ENCODE measurements at regions not wholly inside any gene's neighbourhood (a gene's known extent, or its start where the extent isn't known, plus 50 kb on each side); places are given as distances from the start of the nearest gene placed in this dataset.

DNA sequence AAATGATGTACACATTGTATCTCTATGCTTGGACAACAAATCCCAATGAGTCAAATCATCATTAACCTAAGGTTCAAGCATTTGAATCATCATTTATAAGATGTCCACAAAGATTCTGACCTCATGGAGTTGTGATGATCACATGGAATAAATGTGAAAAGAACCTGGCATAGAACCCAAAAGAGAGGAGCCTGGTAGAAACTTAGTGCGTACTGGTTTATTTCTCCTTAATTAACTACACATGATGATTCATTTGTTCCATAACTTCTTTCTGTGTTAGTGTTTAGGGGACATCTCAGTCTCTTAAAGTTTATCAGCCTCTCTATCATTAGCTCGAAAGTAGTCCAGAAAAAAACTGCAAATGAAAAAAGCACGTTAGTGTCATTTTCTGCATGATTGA lies 411.6 kb downstream of the BRINP1 start:
- Mint-ChIP-seq H3K4me1 (ENCODE audit: low read depth) (no peaks in the 10 kb centered on the region), H3K9me3 (ENCODE audit: low read depth) (no peaks in the 10 kb centered on the region), H3K4me3 (ENCODE audit: low read depth) (no peak overlapping the region), H3K27me3 (no peaks in the 10 kb centered on the region), H3K27ac (no peak overlapping the region), H3K36me3 (ENCODE audit: insufficient read depth) (no peaks in the 10 kb centered on the region)
- DNase-seq (ENCODE audit: low spot score, unreplicated experiment): no peak
- TF ChIP-seq, protein P1, sequence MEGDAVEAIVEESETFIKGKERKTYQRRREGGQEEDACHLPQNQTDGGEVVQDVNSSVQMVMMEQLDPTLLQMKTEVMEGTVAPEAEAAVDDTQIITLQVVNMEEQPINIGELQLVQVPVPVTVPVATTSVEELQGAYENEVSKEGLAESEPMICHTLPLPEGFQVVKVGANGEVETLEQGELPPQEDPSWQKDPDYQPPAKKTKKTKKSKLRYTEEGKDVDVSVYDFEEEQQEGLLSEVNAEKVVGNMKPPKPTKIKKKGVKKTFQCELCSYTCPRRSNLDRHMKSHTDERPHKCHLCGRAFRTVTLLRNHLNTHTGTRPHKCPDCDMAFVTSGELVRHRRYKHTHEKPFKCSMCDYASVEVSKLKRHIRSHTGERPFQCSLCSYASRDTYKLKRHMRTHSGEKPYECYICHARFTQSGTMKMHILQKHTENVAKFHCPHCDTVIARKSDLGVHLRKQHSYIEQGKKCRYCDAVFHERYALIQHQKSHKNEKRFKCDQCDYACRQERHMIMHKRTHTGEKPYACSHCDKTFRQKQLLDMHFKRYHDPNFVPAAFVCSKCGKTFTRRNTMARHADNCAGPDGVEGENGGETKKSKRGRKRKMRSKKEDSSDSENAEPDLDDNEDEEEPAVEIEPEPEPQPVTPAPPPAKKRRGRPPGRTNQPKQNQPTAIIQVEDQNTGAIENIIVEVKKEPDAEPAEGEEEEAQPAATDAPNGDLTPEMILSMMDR (IDR thresholded peaks at IDR 0.05; ENCODE audit: unreplicated experiment): no peak

- TF ChIP-seq, protein P1 (IDR thresholded peaks at IDR 0.05; ENCODE audit: unreplicated experiment): no peak
- no peak for DNase-seq (ENCODE audit: low spot score, unreplicated experiment)
- Mint-ChIP-seq H3K9me3 (ENCODE audit: low read depth) (no peaks in the 10 kb centered on the region), H3K27me3 (no peaks in the 10 kb centered on the region), H3K27ac (no peak overlapping the region), H3K36me3 (ENCODE audit: insufficient read depth) (no peaks in the 10 kb centered on the region), H3K4me1 (ENCODE audit: low read depth) (no peaks in the 10 kb centered on the region), H3K4me3 (ENCODE audit: low read depth) (no peak overlapping the region)
Measured at GRCh38 chr9:118959366-118959765, 409.9 kb downstream of the BRINP1 start.

DNA sequence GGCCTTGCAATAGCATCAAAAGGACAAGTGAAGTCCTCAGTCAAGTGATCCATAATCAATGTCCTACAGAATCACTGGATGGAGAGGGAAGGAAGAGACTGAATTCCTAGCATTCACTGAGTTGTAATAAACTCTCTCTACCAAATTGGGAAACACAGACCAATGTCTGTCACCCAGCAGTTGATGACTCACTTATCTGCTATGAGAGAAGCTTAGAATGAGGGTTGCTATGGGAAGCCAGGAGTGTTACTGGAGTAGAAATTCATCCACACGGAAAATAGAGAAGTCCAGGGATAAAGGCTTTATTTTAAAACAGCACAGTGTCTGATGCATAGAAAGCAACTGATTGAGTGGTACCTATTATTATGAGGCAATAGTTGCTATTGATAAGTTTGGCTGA lies 407.4 kb downstream of the BRINP1 start:
- DNase-seq (ENCODE audit: low spot score, unreplicated experiment): no peak
- no peaks in the 10 kb centered on the region for H3K27me3 Mint-ChIP-seq
- TF ChIP-seq, protein P1 (IDR thresholded peaks at IDR 0.05; ENCODE audit: unreplicated experiment): no peak
- H3K4me1 Mint-ChIP-seq (ENCODE audit: low read depth): no peaks in the 10 kb centered on the region
- no peak overlapping the region for H3K4me3 Mint-ChIP-seq (ENCODE audit: low read depth)
- H3K36me3 Mint-ChIP-seq (ENCODE audit: insufficient read depth): no peaks in the 10 kb centered on the region
- no peak overlapping the region for H3K27ac Mint-ChIP-seq
- H3K9me3 Mint-ChIP-seq (ENCODE audit: low read depth): peaks cover 2% of the 10 kb centered on the region

DNA sequence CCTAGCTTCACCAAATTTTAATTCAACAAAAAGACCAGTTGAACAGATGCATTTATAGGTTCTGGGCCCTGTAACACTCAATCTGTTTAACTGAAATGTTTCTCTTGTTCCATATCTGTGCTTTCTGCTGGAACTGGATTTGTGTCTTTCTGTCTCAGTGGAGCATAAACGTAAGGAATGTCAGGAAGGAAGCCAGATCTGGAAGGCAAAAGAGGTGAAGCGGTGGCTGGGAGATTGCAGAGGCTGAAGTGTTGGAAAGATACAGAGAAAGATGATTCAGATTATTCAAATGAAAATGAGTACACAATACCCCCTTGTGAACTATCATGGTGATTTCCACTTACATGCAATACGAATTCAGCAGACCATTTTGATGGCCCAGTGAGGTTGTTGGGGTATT lies 406.8 kb downstream of the BRINP1 start:
- no peak for DNase-seq (ENCODE audit: low spot score, unreplicated experiment)
- peaks cover 2% of the 10 kb centered on the region for H3K9me3 Mint-ChIP-seq (ENCODE audit: low read depth)
- H3K27ac Mint-ChIP-seq: no peak overlapping the region
- TF ChIP-seq, protein P1 (IDR thresholded peaks at IDR 0.05; ENCODE audit: unreplicated experiment): no peak
- H3K36me3 Mint-ChIP-seq (ENCODE audit: insufficient read depth): no peaks in the 10 kb centered on the region
- H3K27me3 Mint-ChIP-seq: no peaks in the 10 kb centered on the region
- no peaks in the 10 kb centered on the region for H3K4me1 Mint-ChIP-seq (ENCODE audit: low read depth)
- no peak overlapping the region for H3K4me3 Mint-ChIP-seq (ENCODE audit: low read depth)

DNA sequence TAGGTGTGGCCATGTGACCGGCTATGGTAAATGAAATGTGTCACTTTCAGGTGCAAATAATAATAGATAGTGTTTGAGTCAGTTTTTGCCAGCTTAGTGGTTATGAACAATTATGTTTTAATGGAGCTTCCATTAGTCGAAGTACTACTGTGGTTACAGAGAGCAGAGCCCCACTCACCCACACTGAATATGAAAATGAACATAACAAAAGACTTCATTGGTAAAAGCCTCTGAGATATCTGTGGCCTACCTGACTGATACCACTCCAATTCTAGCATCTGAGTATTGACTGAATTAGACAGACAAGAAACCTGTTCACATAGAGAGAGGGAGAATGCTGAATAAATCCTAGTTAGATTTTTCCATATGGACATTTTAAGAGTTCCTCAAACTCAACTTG lies 405.6 kb downstream of the BRINP1 start:
- Mint-ChIP-seq H3K4me3 (ENCODE audit: low read depth) (no peak overlapping the region), H3K27me3 (peaks cover 4% of the 10 kb centered on the region), H3K4me1 (ENCODE audit: low read depth) (no peaks in the 10 kb centered on the region), H3K9me3 (ENCODE audit: low read depth) (peaks cover 2% of the 10 kb centered on the region), H3K36me3 (ENCODE audit: insufficient read depth) (no peaks in the 10 kb centered on the region), H3K27ac (no peak overlapping the region)
- no peak for DNase-seq (ENCODE audit: low spot score, unreplicated experiment)
- TF ChIP-seq, protein P1 (IDR thresholded peaks at IDR 0.05; ENCODE audit: unreplicated experiment): no peak

Data from progenitor cell of endocrine pancreas (in vitro differentiated cells).